GM18499 (cell line): ENCODE measurements at regions not wholly inside any gene's neighbourhood (a gene's known extent, or its start where the extent isn't known, plus 50 kb on each side); places are given as distances from the start of the nearest gene placed in this dataset.
"Not testable (repeated sequence)": the region's sequence is repeated elsewhere in the genome, so short reads cannot be mapped to it uniquely, and the experiment has no call there.

ENCODE experiments used
- ATAC-seq: cut with Tn5 transposase; IDR thresholded peaks from one replicate; pipeline ENCODE4 v1.9.1; 2021; ENCODE audit warnings: moderate number of reproducible peaks; ENCODE audit not compliant: insufficient read depth, unreplicated experiment

DNA sequence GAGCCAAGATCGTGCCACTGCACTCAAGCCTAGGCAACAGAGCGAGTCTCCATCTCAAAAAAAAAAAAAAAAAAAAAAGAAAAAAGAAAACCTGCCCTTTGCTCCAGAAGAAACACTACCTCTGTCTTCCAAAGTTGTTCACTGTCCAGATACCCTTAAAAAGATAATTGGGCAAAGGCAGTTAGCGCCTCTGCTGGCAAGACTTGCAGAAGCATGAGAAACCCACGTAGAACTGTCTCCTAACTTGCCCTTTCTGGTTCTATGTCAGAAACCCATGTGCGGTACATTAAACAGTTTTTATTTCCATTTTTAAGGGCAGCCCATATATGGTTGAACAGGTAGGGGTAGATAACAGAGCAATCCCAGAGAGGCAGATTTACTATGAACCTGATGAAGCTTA is 1026.4 kb downstream of the ROBO2 start:
- no peak for ATAC-seq

GRCh38 chr3:78070188-78070587 is 1030.3 kb downstream of the ROBO2 start:
- ATAC-seq: no peak

DNA sequence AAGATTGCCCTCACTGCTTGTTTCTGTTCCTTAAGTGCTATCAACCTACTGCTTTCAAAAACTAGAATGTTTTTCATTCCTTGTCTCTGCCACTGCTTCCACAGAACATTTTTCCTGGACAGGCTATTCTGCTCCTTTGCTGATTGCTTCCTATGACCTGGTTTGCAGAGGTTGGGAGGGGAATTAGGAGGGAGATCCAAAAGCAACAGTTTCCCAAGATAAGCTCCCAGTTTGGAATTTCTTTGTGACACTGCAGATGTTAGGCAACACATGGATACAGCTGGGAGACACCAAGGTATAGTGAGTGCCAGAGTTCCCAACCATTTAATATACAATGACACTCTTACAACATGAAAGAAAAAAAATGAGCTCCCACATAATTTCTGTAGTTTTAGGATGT is 1036.5 kb downstream of the ROBO2 start:
- ATAC-seq: no peak

DNA sequence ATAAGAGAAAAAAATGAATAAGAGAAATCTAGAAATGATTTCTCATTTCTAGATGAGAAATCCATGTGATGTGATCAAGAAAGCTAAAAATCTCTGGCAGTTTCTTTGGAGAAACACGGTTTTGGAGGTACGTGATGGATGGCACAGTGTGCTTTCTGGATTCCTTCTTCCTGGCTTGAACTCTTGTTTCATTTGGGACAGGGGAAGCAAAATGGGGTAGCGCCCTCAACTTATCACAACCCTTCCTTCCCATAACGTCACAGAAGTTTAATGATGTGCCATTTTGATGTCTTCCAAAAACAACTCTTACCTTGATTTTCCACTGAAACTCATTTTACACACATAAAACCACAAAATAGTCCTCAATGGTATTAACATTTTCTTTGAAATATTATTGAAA is 1037.3 kb downstream of the ROBO2 start:
- no peak for ATAC-seq

- ATAC-seq: no peak
Observed at GRCh38 chr3:78077842-78078241, 1037.9 kb downstream of the ROBO2 start.

GRCh38 chr3:78079514-78079913 is 1039.6 kb downstream of the ROBO2 start:
- ATAC-seq: no peak

DNA sequence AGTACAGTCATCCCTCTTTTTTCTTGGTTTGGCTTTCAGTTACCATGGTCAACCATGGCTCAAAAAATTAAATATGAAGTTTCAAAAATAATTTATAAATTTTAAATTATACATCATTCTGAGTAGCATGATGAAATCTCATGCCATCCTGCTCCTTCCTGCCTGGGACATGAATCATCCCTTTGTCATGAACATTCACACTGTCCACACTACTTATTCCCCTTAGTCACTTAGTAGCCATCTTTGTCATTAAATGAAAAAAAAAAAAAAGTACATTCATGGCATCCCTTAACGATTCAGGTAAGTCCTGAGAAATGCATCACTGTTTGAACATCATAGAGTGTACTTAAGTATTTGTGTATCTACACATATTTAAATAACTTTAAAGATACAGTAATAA is 1046.3 kb downstream of the ROBO2 start:
- ATAC-seq: no peak

DNA sequence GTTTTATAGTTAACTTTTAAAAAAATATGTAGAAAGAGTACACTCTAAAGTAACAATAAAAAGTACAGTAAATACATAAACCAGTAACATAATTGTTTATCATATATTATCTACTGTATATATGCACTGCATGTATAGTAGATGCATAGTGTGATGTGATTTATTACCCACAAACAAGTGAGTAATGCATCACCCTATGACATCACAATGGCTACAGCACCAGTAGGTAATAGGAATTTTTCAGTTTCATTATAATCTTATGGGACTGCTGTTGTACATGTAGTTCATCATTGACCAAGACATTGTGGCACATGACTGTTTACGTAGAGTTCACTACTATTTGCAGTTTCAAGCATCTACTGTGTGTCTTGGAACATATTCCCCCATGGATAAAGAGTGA is 1047.2 kb downstream of the ROBO2 start:
- no peak for ATAC-seq

DNA sequence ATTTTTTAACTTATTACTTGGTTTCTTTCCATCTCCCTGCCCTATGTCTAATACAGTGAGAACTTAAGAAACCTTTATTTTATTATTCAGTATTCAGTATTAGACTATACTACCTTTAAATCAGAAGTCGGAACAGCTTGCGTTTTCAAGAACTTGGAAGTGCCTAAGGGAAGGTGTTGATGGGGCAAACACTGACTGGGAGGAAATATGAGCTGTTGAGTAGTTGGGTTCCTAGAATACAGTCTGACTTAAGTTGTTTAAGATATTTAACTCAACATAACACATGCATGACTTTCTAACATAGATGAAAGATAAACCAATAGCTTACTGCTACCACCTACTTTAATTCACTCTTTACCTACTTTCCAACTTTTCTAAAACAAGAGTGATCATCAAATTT is 1048.1 kb downstream of the ROBO2 start:
- no peak for ATAC-seq

DNA sequence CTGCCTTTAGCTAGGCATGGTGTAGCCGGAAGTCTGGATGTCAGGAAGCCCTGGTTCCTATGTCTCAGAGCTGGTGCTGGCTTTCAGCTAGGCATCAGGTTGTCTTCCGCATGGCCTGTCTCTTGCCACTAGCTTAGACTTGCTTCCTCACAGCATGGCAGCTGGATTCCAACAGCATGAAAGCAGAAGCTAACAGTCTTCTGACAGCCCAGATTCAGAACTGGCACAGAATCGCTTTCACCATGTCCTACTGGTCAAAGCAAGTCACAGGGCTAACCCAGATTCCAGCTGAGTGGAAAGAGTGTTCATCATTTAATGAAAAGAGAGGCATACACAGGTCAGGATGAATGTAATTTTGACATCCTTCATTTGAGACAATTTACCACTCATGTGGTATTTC is 1050.5 kb downstream of the ROBO2 start:
- ATAC-seq: no peak

- no peak for ATAC-seq
Observed at GRCh38 chr3:78091478-78092119, 1051.7 kb downstream of the ROBO2 start.

- ATAC-seq: not testable (repeated sequence)
Observed at GRCh38 chr3:78092574-78092973, 1052.7 kb downstream of the ROBO2 start.

GRCh38 chr3:78096488-78097255 is 1056.8 kb downstream of the ROBO2 start:
- no peak for ATAC-seq

DNA sequence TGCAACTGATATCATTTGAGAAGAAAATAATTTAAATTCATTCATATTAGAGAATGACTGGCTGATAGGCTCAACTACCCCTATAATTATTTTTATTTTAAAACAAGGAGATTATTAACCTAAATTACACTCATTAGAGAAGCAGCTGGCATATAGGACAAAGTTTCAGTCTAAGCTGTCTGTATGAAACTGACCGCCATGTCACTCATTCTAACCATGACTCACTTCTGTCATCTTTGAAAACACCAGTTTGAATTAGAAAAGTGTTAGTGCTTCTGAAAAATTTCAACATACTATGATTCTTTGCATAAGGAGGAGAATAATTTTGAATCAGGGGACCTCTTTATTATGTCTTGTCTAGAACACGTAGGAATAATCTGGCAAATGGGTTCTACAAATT is 1058.5 kb downstream of the ROBO2 start:
- ATAC-seq: no peak

DNA sequence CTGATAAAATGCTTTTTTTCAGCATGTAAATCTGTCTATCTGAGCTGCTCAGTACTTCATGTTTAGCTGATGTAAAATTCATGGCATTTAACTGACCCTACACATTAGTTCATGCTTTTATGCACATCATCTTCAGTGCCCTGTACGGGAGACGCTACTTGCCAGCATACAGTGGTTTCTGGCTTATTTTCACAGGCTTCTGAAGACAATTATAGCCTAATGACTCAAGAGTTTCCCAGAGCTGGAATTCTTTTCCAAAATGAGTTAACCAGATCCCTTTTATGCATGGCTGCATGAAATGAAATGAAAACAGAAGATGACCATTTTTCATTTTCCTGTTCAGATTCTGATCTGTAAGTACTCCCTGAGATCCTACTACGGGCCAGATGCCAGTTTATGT is 1061.5 kb downstream of the ROBO2 start:
- no peak for ATAC-seq

- ATAC-seq: not testable (repeated sequence)
Observed at GRCh38 chr3:78108269-78108961, 1068.5 kb downstream of the ROBO2 start.

- no peak for ATAC-seq
Observed at GRCh38 chr3:78112291-78113010, 1072.6 kb downstream of the ROBO2 start.

DNA sequence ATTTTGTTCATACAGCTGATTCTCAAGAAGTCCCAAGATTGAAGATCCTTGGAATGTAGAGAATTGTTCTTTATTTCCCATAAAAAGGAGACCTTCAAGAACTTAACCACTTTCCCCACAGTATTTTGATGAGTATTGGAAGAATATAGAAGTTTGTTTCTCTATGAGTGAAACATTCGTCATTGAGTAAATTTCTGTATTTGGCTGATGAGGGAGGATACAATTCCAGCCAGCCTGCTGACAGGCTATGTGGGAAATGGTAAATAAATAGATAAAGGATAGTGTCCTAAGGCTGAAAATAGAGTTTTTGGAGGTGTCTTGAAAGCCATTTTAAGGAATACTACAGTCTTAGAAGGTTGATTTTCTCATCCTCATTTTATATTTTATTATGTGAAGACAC is 1076.1 kb downstream of the ROBO2 start:
- no peak for ATAC-seq

DNA sequence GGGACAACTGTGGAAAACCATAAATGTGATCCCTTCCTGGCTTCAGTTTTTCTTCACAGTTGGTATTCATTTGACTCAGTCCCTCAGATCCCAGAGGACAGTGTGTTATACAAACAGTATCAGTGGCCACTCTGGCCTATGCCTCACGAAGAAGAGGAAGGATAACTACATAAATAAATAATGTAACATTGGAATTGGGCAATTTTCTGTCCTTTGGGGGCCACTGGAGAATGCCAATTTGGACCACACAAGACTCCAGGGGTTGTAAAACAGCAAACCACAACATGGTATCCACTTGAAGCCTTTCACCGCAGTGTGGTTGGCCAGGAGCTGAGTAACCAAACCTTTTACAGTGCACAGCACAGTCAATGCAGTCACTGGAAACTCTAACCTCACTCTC is 1077.0 kb downstream of the ROBO2 start:
- no peak for ATAC-seq

DNA sequence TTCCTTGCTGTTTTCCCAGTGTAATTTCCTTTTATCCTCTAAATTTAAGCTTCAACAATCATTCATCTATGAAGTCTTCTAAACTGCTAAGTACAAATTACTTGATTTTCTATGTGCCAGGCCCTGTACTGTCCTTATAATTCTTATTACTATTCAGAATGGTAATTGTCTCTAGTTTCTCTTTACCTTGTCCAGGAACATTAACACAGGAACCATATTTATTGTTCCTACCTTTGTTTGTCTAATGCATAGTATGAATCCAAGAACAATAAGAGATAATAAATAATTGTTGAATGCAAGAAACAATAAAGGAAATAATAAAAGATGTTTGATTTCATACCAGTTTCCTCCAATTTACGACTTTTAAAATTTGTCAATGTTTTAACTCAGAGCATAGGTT is 1083.2 kb downstream of the ROBO2 start:
- no peak for ATAC-seq

- ATAC-seq: no peak
Observed at GRCh38 chr3:78129707-78130106, 1089.8 kb downstream of the ROBO2 start.
